ENCODE measurements at regions not wholly inside any gene's neighbourhood (a gene's known extent, or its start where the extent isn't known, plus 50 kb on each side); places are given as distances from the start of the nearest gene placed in this dataset.
A peak's percentile ranks its signal among the peaks of the same experiment; 100 is the strongest.

GRCh38 chr1:93738075-93738622, 56.5 kb upstream of the BCAR3 start:
- TF ChIP-seq CTCF (conservative IDR thresholded peaks at IDR 0.05; ENCODE audit: low read depth), result no peak
- peak overlapping the region; percentile 81 for H3K27ac ChIP-seq
- ChIA-PET POLR2A (ENCODE audit: low non-redundant PET) (no interaction called here), CTCF (interaction anchor here (0.5 kb wide), 1 partner anchor 90 kb away, joined by 3 read pairs; no protein-coding TSS in a partner anchor)
- DNase-seq (ENCODE audit: low spot score), result peak; percentile 88

- no peak overlapping the region for H3K27ac ChIP-seq
- ChIA-PET CTCF (interaction anchor here (1.2 kb wide), 1 partner anchor 79 kb away, joined by 3 read pairs; no protein-coding TSS in a partner anchor), POLR2A (ENCODE audit: low non-redundant PET) (no interaction called here)
- DNase-seq (ENCODE audit: low spot score), result peak; percentile 46
- no peak for TF ChIP-seq CTCF (conservative IDR thresholded peaks at IDR 0.05; ENCODE audit: low read depth)
Observed at GRCh38 chr1:93735722-93736121, 54.1 kb upstream of the BCAR3 start.

GRCh38 chr1:93734999-93735398, 53.4 kb upstream of the BCAR3 start:
- ChIA-PET CTCF (interaction anchor here (0.6 to 1.2 kb wide), 2 partner anchors 41 to 79 kb away, joined by 3 read pairs; no protein-coding TSS in a partner anchor), POLR2A (ENCODE audit: low non-redundant PET) (no interaction called here)
- DNase-seq (ENCODE audit: low spot score), result no peak
- TF ChIP-seq CTCF (conservative IDR thresholded peaks at IDR 0.05; ENCODE audit: low read depth), result no peak
- H3K27ac ChIP-seq, result no peak overlapping the region

- no peak overlapping the region for H3K27ac ChIP-seq
- no peak for TF ChIP-seq CTCF (conservative IDR thresholded peaks at IDR 0.05; ENCODE audit: low read depth)
- DNase-seq (ENCODE audit: low spot score), result no peak
- ChIA-PET CTCF (interaction anchor here (0.5 kb wide), 1 partner anchor 95 kb away, joined by 3 read pairs; no protein-coding TSS in a partner anchor), POLR2A (ENCODE audit: low non-redundant PET) (no interaction called here)
Observed at GRCh38 chr1:93733340-93733739, 51.7 kb upstream of the BCAR3 start.

- ChIA-PET POLR2A (ENCODE audit: low non-redundant PET) (no interaction called here), CTCF (no interaction called here)
- TF ChIP-seq CTCF (conservative IDR thresholded peaks at IDR 0.05; ENCODE audit: low read depth), result no peak
- DNase-seq (ENCODE audit: low spot score), result no peak
- H3K27ac ChIP-seq, result no peak overlapping the region
Observed at GRCh38 chr1:93732514-93732913, 50.9 kb upstream of the BCAR3 start.

Measured in RWPE1 (cell line).